HG02870 (cell line): ENCODE measurements at regions not wholly inside any gene's neighbourhood (a gene's known extent, or its start where the extent isn't known, plus 50 kb on each side); places are given as distances from the start of the nearest gene placed in this dataset.
A peak's percentile ranks its signal among the peaks of the same experiment; 100 is the strongest.
"Not testable (repeated sequence)": the region's sequence is repeated elsewhere in the genome, so short reads cannot be mapped to it uniquely, and the experiment has no call there.

Experiments used
- ATAC-seq: cut with Tn5 transposase; IDR thresholded peaks from one replicate; pipeline ENCODE4 v1.9.1; 2021; ENCODE audit warnings: mild to moderate bottlenecking, moderate library complexity; ENCODE audit not compliant: unreplicated experiment

DNA sequence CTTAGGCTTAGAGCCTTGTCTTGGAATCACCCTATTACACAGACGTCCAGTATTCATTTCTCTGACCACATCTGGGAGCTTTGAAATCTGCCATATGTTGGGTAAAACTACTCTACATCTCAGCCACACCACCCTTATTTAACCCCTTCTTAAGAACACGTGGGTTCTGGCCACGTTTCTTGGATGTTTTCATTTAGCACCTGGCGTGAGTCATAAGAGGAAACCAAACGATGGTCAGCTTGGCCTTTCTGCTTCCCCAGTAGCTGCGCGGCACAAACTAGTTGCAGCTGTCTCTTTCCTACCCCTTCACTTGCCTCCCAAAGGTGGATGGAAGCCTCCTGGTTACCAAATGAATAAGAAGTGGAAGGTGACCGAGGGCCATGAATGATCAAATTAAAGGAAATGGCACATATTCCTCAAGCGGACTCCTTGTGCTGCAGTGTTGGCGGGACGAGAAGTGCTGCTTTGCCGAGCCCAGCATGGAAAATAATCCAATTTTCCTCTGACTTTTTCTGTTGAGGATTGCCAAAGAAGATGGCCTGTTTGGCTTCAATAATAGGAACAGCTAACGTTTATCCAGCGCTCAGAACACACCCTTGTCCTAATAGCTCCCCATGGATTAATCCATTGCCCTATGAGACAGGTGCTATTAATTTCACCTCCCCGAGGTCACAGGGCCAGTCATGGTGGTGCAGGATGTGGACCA is 154.1 kb downstream of the ZNF664 start:
- ATAC-seq = peak; percentile 52

DNA sequence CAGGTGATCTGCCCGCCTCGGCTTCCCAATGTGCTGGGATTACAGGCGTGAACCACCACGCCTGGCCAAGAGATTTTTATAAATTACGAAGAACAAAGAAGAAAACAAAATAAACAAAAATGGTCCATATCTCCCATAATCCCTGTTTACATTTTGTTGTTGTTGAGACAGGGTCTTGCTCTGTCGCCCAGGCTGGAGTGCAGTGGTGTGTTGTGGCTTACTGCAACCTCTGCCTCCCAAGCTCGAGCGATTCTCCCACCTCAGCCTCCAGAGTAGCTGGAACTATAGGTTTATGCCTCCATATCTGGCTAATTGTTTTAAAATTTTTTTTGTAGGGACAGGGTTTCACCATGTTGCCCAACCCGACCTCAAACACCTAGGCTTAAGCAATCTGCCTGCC is 156.1 kb downstream of the ZNF664 start:
- no peak for ATAC-seq

DNA sequence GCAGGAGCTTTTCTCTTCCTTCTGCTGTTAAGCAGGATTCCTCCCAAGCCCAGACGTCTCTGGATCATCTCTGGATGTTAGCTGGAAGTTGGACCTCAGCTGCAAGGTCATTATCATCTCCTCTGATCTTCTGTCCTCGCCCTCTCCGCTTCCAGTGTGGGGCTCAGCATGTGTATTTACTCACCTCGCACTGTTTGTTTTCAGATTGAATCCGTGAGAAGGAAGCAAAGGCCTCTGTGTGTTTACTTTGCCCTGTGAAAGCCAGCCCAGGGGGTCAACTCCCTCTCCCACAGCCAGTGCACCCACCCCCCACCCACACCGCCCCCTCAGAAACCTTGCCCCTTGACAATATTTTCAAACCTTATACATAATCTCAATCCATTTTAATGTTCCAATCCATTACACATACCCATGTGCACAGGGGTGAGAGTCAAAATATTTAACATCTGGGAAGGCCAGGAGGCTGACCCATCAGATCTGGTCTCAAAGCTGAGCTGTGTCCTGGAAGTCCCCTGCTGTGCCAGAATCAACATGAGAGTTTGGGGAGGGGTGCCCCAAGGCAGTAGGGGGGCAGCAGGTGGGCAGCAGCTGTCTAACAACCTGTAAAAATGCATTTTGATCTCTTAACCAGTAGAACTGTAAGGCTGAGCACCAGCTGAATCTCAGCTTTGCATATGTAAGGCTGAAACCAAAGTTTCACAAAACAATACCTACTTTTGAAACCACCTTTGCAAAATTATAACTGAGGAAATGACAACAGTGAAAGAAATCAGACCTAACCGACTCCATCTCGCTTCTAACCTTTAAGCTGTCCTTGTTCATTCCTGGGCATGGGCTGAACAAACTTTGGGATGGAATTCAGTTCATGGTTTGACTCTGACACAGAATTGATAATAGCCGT is 157.9 kb downstream of the ZNF664 start:
- no peak for ATAC-seq

DNA sequence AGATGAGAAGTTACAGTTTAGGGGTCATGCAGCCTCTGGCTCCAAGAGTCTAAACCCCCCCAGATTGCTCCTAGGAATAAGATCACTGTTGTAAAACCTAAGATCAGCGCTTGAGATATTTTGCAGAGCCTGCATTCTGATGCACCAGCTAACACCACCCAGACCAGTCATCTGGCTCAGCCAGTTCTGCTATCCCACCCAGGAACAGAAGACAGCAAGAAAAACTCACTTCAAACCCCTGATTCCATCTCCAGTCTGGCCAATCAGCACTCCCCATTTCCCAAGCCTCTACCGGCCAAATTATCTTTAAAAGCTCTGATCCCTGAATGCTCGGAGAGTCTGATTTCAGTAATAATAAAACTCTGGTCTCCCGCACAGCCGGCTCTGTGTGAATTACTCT is 158.6 kb downstream of the ZNF664 start:
- ATAC-seq = no peak

DNA sequence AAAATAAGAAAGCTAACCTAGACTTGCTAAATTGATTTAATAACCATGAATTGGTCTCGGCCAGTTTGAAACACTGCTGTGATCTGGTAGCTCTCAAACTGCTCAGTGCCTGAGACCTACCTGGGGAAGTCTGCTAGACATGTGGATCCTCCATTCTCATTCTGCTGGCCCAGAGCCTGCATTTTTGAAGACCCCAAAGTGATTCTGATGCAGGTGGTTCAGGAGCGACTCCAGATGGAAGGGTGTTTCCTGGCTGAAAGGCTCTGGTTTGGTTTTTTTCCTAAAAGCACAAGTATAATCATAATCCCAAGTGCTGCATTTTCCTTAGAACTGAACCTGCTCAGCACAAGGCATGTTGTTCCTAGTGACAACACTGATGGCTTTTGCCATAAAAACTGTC is 159.5 kb downstream of the ZNF664 start:
- no peak for ATAC-seq

DNA sequence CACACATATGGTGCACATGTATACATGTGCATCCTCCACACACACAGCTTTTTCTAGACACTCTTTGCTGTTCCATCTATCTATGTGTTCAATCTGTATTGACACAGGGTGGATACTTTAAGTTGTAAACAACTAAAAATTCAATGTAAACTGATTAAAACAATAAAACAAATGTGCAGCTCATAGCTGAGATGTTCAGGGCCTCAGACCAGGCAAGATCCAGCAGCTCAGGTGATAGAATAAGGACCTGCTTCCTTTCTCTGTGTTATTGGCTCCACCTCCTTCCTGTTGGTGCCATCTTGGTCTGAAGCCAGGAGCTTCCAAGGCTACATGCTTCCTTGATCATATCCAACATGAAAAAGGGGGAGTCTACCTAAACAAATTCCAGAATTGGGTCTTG is 158.1 kb upstream of the RFLNA start:
- no peak for ATAC-seq

DNA sequence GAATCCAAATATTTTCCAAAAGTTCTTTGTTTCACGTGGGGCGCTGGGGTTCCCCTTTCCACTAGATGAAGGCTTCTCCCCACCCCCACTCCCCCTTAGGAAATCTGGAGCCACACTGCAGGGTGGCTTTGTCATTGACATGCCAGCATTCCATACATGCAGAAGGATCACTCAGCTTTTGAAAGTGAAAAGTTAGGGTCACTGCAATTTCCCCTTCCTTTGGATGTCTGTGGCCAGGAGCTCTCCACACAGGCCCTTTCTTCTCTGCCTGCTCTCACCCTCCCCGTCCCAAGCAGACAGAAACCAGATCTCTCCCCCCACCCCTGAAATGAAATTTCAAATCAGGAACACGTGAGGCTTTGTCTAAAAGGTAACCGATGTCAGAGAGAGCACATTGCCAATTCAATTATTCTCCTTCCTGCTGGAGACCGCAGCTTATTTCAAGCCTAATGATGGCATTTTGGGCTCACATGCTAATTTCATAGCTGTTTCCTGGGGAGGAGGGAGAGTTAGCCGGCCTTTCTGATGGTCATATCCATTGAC is 153.9 kb upstream of the RFLNA start:
- ATAC-seq = no peak

DNA sequence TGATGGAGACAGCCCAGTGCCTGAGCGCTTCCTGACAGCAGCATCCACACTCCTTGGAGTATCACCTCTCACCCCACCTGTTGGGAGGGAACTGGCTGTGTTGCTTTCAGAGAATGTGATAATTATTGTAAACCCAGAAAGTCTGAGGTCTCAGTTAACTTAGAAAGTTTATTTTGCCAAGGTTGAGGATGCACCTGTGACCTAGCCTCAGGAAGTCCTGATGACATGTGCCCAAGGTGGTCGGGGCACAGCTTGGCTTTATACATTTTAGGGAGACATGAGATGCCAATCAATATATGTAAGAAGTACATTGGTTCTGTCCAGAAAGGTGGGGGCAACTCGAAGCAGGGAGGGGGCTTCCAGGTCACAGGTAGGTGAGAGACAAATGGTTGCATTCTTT is 153.3 kb upstream of the RFLNA start:
- ATAC-seq = not testable (repeated sequence)

DNA sequence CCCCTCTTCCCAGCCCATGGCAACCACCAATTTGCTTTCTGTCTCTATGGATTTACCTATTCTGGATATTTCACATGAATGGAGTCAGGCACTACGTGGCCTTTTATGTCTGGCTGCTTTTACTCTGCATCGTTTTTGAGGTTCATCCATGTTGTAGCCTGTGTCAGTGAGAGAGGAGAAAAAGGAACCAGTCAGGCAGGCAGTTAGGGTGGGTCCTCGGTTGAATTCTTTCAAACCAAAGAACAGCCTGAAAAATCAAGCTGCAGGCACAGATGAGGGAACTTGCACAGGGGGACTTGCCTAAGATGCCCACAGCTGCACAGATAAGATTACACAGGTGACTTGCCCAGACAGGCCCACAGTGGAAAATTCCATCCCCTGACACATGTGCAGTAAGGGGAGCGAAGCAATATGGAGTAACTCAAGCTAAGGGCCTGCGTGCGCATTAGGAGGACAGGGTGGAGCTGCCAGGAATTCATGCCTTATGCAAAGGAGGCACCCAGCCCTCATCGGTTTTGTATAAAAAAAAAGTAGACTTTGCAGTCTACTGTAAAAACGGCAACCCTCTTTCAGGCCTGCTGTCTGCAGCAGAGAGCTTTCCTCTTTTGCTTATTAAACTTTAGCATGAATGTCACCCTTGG is 152.4 kb upstream of the RFLNA start:
- no peak for ATAC-seq

DNA sequence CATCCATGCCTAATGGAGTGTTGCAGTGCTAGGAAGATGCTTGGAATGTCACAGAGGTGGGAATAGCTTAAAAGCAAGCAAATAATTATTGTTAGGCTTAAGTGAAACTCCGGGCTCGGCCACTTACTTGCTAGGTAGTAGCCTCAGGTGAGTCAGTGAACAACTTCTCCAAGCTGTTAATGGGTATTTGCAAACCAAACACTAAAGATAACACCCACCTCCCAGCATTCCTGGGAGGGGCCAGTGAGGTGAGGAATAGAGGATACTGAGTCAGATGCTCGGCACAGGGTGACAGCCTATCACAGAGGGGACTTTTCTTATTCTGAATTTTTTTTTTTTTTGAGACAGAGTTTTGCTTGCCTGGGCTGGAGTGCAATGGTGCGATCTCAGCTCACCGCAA is 151.2 kb upstream of the RFLNA start:
- ATAC-seq = no peak

DNA sequence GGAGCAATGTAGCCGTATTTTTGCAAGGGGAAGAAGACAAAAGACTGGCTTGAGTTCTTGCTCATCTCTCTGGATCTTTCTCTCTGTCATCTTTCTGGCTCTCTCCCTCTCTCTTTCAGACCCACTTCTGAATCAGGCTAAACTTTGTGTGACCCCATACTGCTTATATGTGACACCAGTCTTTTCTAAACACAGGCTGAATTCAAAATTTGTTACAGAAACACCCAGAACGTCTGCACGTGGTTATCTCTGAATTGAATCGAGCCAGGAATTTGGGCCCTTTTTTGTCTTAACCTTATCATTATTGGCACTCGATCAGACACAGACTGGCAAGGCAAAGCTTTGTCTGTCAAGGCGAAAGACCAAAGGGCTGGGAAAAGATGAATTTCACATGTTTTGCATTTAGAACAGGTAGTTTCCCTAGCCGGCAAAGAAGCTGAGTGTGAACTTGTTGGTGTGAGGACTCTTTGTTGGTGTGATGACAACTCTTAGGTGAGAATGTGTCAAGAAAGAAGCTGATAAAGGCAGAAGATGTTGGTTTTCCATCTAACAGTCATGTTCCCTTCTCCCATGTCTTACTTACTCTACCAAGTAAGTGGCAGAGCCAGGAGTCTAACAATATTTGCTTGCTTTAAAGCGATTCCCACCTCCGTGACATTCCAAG is 150.2 kb upstream of the RFLNA start:
- ATAC-seq = no peak

DNA sequence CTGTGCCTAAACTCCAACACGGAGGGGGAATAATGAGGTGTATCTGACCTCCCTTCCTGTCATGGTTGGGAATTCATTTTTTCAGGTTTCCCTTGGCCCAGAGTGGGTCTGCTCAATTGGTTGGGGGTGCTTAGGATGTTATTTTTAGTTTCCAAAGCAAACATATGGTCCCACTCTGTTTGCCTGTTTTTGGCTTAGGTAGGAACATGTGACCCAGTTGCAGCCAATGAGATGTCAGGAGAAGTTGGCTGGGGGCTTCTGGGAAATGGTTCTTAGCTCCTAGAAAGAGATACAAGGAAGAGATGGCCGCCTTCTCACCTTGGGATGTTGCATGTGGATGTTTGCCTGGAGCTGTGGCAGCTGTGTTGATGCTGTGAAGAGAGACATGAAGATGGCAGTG is 147.9 kb upstream of the RFLNA start:
- ATAC-seq = no peak

DNA sequence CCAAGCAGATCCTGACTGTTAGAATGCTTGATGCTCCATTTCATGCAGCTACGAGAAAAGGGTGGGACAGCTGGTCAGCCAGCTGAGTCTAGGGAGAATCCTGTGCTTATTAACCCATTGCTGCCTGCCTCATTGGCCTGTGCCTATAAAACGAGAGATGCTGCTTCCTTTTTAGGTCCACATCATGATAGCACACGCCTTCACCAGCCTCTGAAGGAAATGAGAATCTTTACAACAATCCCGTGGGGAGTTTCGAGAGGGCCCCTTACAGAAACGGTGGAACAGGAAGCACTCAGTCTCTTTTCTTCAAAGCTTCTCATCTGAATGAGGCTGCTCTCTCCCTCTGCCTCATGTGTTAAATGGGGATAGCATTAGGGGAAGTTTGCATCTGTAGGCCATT is 147.3 kb upstream of the RFLNA start:
- no peak for ATAC-seq

DNA sequence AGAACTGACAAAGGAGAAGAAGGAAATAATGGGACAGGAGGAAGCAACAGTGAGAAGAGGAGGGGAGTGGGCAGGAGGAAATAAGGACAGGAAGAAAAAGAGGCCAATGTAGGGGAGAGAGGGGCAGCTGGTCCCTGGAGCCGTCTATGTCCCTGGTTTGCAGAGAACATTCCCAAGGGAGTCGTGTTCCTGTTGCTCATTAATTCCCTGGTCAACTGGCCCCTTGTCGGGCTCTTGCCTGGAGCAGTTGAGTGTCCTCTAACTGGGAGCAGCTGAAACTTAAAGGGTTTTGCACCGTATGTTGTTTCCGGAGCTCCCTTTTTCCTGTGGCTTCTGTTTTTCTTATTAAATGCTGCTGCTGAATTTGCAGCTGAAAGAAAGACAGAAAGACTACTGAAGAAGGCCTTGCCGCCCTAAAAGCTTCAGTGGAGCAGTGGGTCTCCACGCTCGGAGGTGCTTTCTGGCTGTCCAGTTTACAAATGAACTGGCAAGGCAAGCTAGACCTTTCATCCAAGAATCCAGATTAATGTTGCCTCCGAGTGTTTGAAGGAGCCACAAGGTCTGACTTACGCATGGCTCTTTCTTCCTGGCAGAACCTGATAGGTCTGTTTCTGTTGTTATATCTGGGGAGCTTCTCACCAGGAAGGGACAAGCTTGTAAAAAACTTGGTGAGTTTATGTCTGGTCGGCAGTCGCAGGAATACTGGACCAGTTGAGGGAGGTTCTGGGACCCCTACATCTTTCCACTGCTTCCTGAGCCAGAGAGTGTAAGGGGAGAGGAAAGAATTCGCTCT is 146.2 kb upstream of the RFLNA start:
- ATAC-seq = no peak

DNA sequence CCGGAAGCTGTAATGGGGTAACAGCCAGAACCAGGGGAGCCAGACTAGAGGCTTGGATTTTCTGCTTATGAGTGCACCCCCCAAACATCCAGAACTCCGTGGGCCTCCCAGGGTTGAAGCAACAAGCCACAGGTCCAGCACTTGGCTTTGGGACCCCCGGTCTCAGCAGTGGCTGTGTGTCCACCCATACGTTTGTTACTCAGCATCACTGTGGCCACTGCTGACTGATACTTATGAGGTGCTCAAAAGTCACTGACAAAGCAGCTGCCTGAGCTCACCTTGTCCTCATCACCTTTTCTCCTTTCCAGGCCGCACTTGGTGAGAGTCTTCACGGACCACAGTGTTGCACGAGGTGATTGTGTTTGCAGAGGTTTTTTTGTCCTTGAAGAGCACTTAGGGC is 145.6 kb upstream of the RFLNA start:
- no peak for ATAC-seq

DNA sequence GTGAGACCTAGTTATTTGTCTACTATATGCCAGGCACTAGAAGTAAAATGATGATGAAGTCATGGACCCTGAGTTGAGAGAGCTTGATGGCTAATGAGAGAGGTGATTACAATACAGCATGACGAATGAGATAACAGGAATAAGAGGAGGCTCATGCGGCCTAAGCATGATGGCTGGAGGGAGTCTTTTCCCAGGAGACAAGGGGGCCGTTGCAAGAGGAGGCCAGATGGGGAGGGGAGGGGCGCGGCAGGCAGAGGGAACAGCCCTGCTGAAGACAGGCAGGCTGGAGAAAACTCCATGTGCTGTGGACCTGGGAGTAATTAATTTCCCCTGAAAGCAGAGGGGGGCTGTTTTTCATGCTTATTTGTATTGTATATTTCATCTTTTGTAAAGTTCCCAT is 144.7 kb upstream of the RFLNA start:
- no peak for ATAC-seq

DNA sequence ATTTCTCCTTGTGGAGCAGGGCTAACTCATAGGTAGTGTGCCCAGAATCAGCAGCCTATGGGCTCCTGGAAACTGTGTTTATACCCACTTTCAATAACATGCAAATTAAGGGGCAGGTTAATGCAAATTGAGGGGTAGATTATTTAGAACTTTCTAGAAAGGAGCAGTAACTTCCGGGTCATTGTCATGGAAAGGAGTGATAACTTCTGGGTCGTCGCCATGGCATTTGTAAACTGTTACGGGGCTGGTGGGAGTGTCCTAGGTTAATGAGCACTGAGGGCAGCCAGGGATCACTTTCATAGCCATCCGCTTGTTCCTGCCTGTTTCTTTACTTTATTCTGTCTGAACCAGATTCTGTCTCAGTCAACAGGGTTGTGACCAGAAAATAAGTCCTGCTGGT is 143.3 kb upstream of the RFLNA start:
- no peak for ATAC-seq

DNA sequence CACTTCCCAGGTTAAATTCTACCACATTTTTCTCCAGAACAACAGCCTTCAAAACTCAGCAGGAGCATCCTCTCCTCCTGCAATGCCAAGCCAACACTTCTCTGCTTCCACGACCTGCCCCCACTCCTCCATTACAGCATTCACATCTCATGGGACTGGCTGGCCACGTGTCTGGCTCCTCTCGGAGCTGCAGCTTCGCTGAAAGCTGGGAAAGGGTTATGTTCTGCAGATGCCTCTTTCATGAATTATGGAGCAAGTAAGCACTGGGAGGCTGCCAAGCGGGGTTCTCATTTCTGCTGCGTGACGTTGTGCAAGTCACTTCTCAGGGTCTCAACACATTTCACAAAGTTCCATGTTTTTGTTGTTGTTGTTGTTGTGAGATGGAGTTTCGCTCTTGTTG is 142.2 kb upstream of the RFLNA start:
- no peak for ATAC-seq

DNA sequence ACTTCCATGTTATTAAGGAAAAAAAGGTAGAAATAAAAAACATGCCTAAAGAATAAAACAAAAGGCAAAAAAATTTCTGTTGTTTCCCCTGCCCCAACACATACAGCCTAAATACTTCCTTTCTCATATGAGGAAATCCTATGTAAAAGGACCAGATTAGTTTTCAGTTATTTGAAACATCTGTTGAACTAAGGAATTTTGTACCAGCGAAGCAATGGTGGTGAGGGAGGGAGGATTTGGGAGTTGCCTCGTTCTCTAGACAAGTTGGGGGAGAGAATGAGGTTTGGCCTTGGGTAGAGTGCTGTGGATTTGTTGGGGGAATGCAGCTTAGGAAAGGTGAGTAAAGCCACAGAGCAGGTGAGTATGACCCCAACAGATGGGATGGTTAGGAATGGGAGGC is 141.5 kb upstream of the RFLNA start:
- no peak for ATAC-seq

DNA sequence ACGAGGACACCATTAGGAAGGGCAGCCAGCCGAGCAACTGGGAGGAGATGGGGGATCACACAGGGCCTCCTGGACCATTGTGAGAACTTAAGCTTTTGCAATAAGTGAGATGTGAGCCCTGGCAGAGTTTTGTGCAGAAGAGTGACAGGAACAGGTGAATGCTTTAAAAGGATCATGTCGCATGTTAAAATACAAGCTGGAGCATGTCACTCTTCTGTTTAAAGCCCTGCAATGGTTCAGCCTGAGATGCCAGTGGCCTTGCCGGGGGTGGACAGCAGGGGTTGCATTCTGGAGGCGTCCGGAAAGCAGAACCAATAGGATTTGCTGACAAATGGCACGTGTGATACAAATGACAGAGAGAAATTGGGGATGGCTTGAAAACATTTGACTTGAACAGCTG is 137.5 kb upstream of the RFLNA start:
- ATAC-seq = no peak
